ENCODE measurements at regions not wholly inside any gene's neighbourhood (a gene's known extent, or its start where the extent isn't known, plus 50 kb on each side); places are given as distances from the start of the nearest gene placed in this dataset.

GRCh38 chr3:132912416-132912753 lies 125.8 kb upstream of the TMEM108 start:
- H3K27me3 ChIP-seq (replicated peaks; ENCODE audit: insufficient read depth): no peaks in the 10 kb centered on the region
- intact Hi-C loops (cut with DNase I): no loop called here
- DNase-seq (ENCODE audit: low spot score): no peak
- 88% methylated on average over 3 of the region's 3 CpGs for WGBS
- H3K27ac ChIP-seq: no peak overlapping the region
- no peaks in the 10 kb centered on the region for H3K9me3 ChIP-seq
- H3K4me3 ChIP-seq: no peak overlapping the region
- TF ChIP-seq CTCF (IDR thresholded peaks at IDR 0.05): no peak
- TF ChIP-seq POLR2A (IDR thresholded peaks at IDR 0.05): no peak
- TF ChIP-seq POLR2AphosphoS5 (IDR thresholded peaks at IDR 0.05): no peak
- no peaks in the 10 kb centered on the region for H3K4me1 ChIP-seq (replicated peaks)
- H3K36me3 ChIP-seq: no peaks in the 10 kb centered on the region

- no peak for DNase-seq (ENCODE audit: low spot score)
- intact Hi-C loops (cut with DNase I): no loop called here
- WGBS: 89% methylated on average over 4 of the region's 4 CpGs
- Histone ChIP-seq H3K4me3 (no peak overlapping the region), H3K27ac (no peak overlapping the region), H3K36me3 (no peaks in the 10 kb centered on the region), H3K4me1 (replicated peaks) (no peaks in the 10 kb centered on the region), H3K27me3 (replicated peaks; ENCODE audit: insufficient read depth) (no peaks in the 10 kb centered on the region), H3K9me3 (no peaks in the 10 kb centered on the region)
- no peak for TF ChIP-seq POLR2A (IDR thresholded peaks at IDR 0.05)
- TF ChIP-seq POLR2AphosphoS5 (IDR thresholded peaks at IDR 0.05): no peak
- no peak for TF ChIP-seq CTCF (IDR thresholded peaks at IDR 0.05)
Observed at GRCh38 chr3:132911741-132912415, 126.3 kb upstream of the TMEM108 start.

- no peak for TF ChIP-seq POLR2A (IDR thresholded peaks at IDR 0.05)
- no peak for TF ChIP-seq CTCF (IDR thresholded peaks at IDR 0.05)
- no peak for TF ChIP-seq POLR2AphosphoS5 (IDR thresholded peaks at IDR 0.05)
- intact Hi-C loops (cut with DNase I): no loop called here
Observed at GRCh38 chr3:132907293-132907692, 130.9 kb upstream of the TMEM108 start.

GRCh38 chr3:132900481-132900880 lies 137.7 kb upstream of the TMEM108 start:
- no peak overlapping the region for H3K27ac ChIP-seq
- no peaks in the 10 kb centered on the region for H3K36me3 ChIP-seq
- no peak for TF ChIP-seq POLR2A (IDR thresholded peaks at IDR 0.05)
- no peak for TF ChIP-seq CTCF (IDR thresholded peaks at IDR 0.05)
- TF ChIP-seq POLR2AphosphoS5 (IDR thresholded peaks at IDR 0.05): no peak
- no peaks in the 10 kb centered on the region for H3K9me3 ChIP-seq
- intact Hi-C loops (cut with DNase I): no loop called here
- H3K4me1 ChIP-seq (replicated peaks): no peaks in the 10 kb centered on the region
- no peak for DNase-seq (ENCODE audit: low spot score)
- no peak overlapping the region for H3K4me3 ChIP-seq
- no peaks in the 10 kb centered on the region for H3K27me3 ChIP-seq (replicated peaks; ENCODE audit: insufficient read depth)

More at GRCh38 chr3:132907293-132907692, 130.9 kb upstream of the TMEM108 start:
- Histone ChIP-seq H3K4me1 (replicated peaks) (no peaks in the 10 kb centered on the region), H3K36me3 (no peaks in the 10 kb centered on the region), H3K27me3 (replicated peaks; ENCODE audit: insufficient read depth) (no peaks in the 10 kb centered on the region), H3K9me3 (no peaks in the 10 kb centered on the region), H3K4me3 (no peak overlapping the region), H3K27ac (no peak overlapping the region)
- DNase-seq (ENCODE audit: low spot score): no peak
- 95% methylated on average over 10 of the region's 10 CpGs for WGBS

GRCh38 chr3:132898141-132898540 lies 140.1 kb upstream of the TMEM108 start:
- Histone ChIP-seq H3K27me3 (replicated peaks; ENCODE audit: insufficient read depth) (no peaks in the 10 kb centered on the region), H3K36me3 (no peaks in the 10 kb centered on the region), H3K9me3 (no peaks in the 10 kb centered on the region), H3K4me1 (replicated peaks) (no peaks in the 10 kb centered on the region), H3K4me3 (no peak overlapping the region), H3K27ac (no peak overlapping the region)
- TF ChIP-seq POLR2AphosphoS5 (IDR thresholded peaks at IDR 0.05): no peak
- no peak for TF ChIP-seq CTCF (IDR thresholded peaks at IDR 0.05)
- TF ChIP-seq POLR2A (IDR thresholded peaks at IDR 0.05): no peak
- 53% methylated on average over 5 of the region's 5 CpGs for WGBS
- intact Hi-C loops (cut with DNase I): no loop called here
- DNase-seq (ENCODE audit: low spot score): no peak

All from prostate gland (tissue), 2 donors.